Glutamatergic neuron (in vitro differentiated cells): ENCODE measurements at regions not wholly inside any gene's neighbourhood (a gene's known extent, or its start where the extent isn't known, plus 50 kb on each side); places are given as distances from the start of the nearest gene placed in this dataset.

ENCODE experiments used
- DNase-seq: peaks from one replicate; pipeline ENCODE4 v3.0.0; 2022
- H3K27ac Mint-ChIP-seq: one replicate; pipeline ENCODE4 v1.8.0; 2020; ENCODE audit warnings: mild to moderate bottlenecking, mixed read lengths, inconsistent platforms; ENCODE audit not compliant: unreplicated experiment
- H3K27me3 Mint-ChIP-seq: one replicate; pipeline ENCODE4 v1.8.0; 2020; ENCODE audit warnings: mild to moderate bottlenecking, moderate library complexity, mixed read lengths, inconsistent platforms; ENCODE audit not compliant: unreplicated experiment
- H3K36me3 Mint-ChIP-seq: one replicate; pipeline ENCODE4 v1.8.0; 2020; ENCODE audit warnings: mild to moderate bottlenecking, mixed read lengths, inconsistent platforms; ENCODE audit not compliant: unreplicated experiment
- H3K4me1 Mint-ChIP-seq: one replicate; pipeline ENCODE4 v1.8.0; 2020; ENCODE audit warnings: mild to moderate bottlenecking, low read depth, mixed read lengths, inconsistent platforms; ENCODE audit not compliant: unreplicated experiment
- H3K4me3 Mint-ChIP-seq: one replicate; pipeline ENCODE4 v1.8.0; 2020; ENCODE audit warnings: mild to moderate bottlenecking, mixed read lengths, inconsistent platforms; ENCODE audit not compliant: unreplicated experiment
- H3K9me3 Mint-ChIP-seq: one replicate; pipeline ENCODE4 v1.8.0; 2020; ENCODE audit warnings: mild to moderate bottlenecking, moderate library complexity, mixed read lengths, inconsistent platforms; ENCODE audit not compliant: unreplicated experiment
- TF ChIP-seq, protein P1 (sequence below): fragments of 200-600 bp; sonication (generic); IDR thresholded peaks from one replicate; pipeline ENCODE4 v1.5.0; 2021; ENCODE audit not compliant: partially characterized antibody, unreplicated experiment

DNA sequence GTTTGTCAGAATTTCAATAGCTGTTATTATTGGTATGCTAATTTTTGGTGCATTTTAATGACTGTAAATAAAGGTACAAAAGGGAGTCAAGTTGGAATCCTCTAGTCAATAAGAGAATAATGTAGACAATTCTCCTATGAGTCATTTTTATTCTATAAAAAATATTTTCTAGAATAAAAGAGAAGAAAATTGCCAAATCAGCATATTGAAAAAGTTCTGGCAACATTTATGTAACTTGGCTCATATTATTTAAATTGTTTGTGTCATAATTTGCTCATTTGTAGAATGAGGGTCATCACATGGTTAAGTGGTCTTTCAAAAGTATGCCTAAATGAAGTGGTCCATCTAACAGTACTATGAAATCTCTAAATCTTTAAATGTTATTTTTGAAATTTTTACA is 1719.8 kb upstream of the WWC1 start:
- Mint-ChIP-seq H3K4me1 (no peaks in the 10 kb centered on the region), H3K27ac (no peak overlapping the region), H3K4me3 (no peak overlapping the region), H3K36me3 (peaks cover 6% of the 10 kb centered on the region), H3K9me3 (no peaks in the 10 kb centered on the region), H3K27me3 (no peaks in the 10 kb centered on the region)
- no peak for DNase-seq
- TF ChIP-seq, protein P1, sequence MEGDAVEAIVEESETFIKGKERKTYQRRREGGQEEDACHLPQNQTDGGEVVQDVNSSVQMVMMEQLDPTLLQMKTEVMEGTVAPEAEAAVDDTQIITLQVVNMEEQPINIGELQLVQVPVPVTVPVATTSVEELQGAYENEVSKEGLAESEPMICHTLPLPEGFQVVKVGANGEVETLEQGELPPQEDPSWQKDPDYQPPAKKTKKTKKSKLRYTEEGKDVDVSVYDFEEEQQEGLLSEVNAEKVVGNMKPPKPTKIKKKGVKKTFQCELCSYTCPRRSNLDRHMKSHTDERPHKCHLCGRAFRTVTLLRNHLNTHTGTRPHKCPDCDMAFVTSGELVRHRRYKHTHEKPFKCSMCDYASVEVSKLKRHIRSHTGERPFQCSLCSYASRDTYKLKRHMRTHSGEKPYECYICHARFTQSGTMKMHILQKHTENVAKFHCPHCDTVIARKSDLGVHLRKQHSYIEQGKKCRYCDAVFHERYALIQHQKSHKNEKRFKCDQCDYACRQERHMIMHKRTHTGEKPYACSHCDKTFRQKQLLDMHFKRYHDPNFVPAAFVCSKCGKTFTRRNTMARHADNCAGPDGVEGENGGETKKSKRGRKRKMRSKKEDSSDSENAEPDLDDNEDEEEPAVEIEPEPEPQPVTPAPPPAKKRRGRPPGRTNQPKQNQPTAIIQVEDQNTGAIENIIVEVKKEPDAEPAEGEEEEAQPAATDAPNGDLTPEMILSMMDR = no peak

DNA sequence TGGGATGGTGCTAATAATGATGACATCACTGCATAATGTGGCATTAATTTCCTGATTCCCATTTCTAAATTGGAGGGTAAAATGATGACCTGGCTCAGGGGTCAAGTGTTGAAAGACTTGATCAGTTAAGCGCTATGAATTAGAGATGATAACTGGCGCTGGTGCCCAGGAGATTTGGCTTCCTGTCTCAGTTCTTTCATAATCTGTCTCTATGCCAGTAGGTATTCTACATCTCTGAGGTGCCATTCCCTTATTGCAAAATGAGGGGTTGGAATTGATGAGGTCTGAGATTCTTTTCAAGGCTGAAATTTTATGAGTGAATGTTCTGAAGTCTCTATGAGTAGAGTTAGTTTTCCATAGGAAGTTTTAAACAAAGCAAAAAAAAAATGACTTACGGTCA is 1715.1 kb upstream of the WWC1 start:
- no peaks in the 10 kb centered on the region for H3K4me1 Mint-ChIP-seq
- DNase-seq = no peak
- H3K9me3 Mint-ChIP-seq = no peaks in the 10 kb centered on the region
- no peak overlapping the region for H3K27ac Mint-ChIP-seq
- H3K27me3 Mint-ChIP-seq = no peaks in the 10 kb centered on the region
- no peak overlapping the region for H3K4me3 Mint-ChIP-seq
- H3K36me3 Mint-ChIP-seq = peaks cover 6% of the 10 kb centered on the region
- TF ChIP-seq, protein P1 = no peak

DNA sequence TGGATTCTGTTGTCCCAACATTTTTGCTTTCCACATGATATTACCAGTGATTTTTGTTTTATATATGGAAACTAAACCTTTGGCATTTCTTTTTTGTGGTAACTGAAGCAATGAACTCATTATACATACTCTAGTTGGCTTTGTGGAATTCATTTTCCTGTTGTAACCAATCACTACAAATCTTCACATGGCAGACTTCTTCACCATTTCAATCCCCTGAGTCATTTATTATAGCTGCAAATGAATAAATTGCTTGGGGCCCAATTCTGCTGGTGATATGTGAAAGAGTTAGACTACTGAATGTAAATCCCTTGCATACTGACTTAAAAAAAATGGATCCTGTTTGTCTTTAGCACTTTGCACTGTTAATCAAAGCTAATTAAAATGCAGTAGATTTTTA is 1709.6 kb upstream of the WWC1 start:
- TF ChIP-seq, protein P1 = no peak
- H3K27ac Mint-ChIP-seq = no peak overlapping the region
- H3K27me3 Mint-ChIP-seq = no peaks in the 10 kb centered on the region
- H3K4me3 Mint-ChIP-seq = no peak overlapping the region
- H3K36me3 Mint-ChIP-seq = no peaks in the 10 kb centered on the region
- no peak for DNase-seq
- H3K9me3 Mint-ChIP-seq = no peaks in the 10 kb centered on the region
- no peaks in the 10 kb centered on the region for H3K4me1 Mint-ChIP-seq

DNA sequence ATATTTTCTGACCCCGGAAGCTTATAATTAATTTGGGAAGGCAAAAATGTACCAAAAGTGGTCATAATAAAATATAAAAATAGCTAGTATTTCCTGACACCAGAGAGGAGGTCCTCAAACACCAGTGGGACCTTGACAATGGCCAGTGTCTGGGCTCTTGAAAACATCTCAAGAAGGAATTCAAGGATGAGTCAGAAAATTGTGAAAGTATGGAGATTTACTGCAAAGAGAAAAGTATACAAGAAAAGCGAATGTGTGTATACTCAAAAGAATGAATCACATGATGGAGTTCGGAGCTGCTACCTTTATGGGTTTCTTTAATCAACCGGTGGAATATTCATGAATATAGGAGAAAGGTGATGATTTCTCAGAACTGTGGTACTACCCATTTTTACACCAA is 1709.0 kb upstream of the WWC1 start:
- TF ChIP-seq, protein P1 = no peak
- no peak overlapping the region for H3K4me3 Mint-ChIP-seq
- DNase-seq = no peak
- no peak overlapping the region for H3K27ac Mint-ChIP-seq
- H3K4me1 Mint-ChIP-seq = no peaks in the 10 kb centered on the region
- H3K36me3 Mint-ChIP-seq = no peaks in the 10 kb centered on the region
- no peaks in the 10 kb centered on the region for H3K27me3 Mint-ChIP-seq
- no peaks in the 10 kb centered on the region for H3K9me3 Mint-ChIP-seq

DNA sequence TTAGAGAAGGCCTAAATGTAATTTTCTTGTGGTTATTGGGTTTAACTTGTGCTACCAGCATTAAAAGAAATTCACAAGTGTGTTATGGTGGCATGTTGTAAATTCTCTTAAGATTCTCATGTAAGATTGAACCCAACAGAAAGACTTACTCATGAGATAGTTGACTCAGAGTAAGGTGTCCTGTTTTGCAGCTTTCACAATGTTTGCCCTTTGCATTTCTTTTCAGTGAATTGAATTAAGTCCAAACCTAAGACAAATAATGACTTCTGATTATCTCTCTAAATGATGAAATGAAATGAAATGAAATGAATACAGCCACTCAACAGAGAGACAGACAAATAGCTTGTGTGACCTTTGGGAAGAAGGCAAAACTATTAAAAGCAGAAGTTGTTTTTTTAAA is 1696.9 kb upstream of the WWC1 start:
- Mint-ChIP-seq H3K4me1 (no peaks in the 10 kb centered on the region), H3K36me3 (no peaks in the 10 kb centered on the region), H3K27ac (no peak overlapping the region), H3K4me3 (no peak overlapping the region), H3K9me3 (peaks cover 1% of the 10 kb centered on the region), H3K27me3 (no peaks in the 10 kb centered on the region)
- DNase-seq = no peak
- TF ChIP-seq, protein P1 = no peak
